Central memory CD4-positive, alpha-beta T cell (primary cell): ENCODE measurements at regions not wholly inside any gene's neighbourhood (a gene's known extent, or its start where the extent isn't known, plus 50 kb on each side); places are given as distances from the start of the nearest gene placed in this dataset.

Source experiments
- DNase-seq: peaks from one replicate; pipeline ENCODE4 v3.0.0; 2022

DNA sequence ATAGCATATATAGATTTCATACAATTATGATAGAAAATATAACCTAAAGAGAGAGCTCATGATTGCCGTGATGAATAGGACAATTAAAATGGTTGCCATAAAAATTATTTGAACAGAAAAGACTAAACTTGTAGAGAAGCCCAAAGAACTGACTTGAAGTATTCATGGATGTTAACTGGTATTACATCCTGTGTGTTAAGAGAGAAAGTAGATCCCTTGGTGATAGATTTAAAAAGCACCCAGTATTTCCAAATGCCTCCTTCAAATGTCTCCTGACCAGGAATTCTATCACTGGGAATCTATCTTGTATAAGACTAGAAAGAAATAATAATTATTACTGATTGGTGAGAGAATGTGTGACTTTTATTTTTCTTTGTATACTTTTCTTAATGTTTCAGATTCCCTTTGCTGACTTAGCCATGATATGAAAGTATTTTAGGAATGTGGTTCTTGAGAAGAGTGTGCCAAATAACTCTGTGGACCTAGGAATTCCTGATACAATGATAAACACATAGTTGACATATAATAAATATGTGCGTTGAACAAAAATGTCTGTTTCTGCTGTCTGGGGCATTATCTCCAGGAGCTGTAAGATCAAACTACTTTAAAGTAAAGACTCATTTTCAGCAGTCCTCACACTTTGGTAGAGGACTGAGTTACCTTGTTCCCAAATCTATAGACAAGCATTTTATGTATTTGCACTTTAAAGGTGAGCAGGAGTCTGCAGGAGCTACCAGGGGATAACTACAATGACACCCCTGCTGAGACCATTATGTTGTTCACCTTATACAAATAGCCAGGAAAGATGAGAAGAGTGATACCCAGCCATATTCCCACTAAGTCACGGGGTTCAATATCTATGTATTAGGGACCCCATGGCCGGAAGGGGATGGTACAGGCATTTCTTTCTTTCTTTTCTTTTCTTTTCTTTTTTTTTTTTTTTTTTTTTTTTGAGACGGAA lies 211.1 kb upstream of the TLE4 start:
- DNase-seq: no peak

DNA sequence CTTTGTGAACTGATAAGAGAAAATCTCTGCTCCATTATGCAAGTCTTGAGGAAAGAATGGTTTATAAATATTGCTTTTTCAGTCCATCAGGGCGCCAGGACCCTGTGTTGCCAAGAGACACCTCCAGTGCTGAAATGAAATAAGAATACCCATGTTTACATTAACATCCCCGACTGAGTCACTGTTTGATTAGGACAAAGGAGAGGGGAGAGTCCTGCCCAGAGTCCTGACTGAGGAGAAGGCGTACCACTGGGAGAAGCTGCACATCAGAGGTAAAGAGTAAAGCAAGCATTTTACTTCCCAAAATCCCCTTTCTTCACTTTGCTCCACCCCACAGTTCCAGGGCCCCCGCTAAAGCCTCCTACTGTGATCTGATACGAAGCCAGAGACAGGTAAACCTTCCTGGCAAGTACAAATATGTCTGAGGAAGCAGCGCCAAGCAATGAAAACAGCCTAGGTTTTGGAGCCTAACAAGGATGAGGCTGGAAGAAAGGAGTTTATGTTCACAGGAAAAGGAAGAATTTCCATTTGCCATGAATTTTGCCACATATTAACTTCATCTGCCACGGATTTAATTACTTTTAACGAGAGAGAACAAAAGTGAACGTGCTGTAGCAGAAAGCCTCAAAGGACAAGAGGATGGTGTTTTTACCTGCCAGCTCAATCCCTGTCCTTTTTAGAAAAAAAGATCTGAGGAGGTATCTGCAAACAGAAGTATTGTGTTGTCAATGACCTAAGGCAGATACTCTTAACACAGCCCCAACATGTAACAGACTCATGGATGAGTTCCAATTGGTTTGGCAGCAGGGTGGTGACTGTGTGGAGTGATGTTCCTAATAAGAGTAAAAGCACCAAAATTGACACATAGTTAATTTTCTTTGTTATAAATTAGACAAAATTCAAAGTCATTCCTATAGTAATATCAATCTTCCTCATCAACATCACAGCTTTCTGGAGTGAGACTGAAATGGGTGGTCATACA lies 209.4 kb upstream of the TLE4 start:
- no peak for DNase-seq

- no peak for DNase-seq
These were observed 202.1 kb upstream of the TLE4 start for GRCh38 chr9:79369676-79370075.

DNA sequence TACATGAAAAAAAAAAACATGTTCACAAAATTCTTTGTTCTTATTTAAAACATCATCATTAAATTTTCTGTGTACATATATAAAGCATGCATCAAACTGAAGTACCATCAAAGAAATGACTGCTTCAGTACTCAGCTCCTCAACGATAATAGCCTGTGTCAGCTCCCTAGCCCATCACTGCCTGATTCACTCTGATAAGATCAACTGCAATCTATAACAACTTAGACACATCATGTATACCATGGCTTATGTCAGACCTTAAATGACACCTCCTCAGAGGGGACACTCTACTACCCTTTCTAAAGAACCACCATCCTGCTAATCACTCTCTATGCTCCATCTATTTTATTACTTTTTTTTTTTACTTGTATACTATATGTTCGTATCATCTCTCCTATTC lies 200.5 kb upstream of the TLE4 start:
- DNase-seq: no peak

DNA sequence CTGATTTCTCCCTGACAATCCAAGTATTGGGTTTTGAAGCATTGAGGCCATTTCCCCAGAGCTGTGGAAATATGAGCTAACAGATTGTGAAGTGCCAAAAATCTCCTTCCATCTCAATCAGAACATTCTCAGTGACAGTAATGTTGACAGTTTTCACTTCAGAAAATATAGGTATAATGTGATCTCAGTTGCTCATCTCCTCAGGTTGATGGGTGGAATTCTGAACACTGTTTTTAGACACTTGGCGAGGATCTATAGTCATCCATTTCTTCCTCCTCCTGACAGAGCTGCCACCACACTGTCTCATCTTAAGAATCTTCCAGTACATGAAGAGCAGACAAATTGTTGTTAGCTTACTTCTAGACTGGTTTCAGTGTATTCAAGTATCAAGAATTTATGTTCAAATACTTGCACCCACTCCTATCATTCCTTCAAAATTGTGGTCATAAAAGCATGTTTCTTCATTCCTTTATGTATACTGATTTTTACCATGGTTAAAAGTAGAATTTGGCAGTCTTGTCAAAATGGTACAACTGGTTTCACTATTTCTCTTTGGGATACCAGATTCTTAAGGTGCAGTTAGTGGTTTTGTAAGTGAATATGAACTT lies 199.7 kb upstream of the TLE4 start:
- no peak for DNase-seq

GRCh38 chr9:79377339-79377855 lies 194.4 kb upstream of the TLE4 start:
- no peak for DNase-seq

DNA sequence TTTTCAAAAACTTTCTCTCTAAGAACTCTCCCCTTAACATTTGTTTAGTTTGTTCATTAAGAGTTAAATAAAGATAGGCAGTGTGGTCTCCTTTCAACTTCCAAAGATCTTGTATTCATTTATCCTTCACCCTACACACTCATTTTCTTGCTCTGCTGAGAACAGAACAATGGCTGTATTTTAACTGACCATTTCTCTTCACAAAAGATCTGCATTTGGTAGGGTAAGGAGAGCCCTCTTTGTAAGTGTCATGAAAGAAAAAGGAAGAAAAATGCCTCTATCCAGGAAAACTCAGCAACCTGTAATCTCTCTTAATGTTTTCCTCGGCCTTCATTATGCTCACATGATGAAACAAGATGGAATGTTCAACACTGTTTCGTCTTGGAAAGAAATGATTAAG lies 193.7 kb upstream of the TLE4 start:
- DNase-seq: no peak

DNA sequence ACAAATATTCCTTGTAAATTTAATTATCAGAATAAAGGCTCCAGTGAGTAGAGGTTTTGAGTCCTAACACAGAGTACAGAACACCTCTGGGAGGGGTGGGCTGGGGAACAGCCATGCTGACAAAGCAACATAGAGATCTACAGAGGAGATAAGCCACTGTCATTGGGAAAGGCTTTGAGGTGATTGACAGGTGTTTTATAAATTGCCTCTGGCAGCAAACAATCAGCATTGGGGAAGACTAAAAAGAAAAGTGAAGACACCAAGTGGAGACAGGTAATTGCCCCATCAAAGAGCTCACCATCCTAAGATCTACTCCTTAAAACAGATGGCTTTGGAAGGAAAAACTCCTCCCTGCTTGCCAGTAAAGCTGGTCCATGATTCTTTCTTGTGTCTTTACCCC lies 189.7 kb upstream of the TLE4 start:
- no peak for DNase-seq

DNA sequence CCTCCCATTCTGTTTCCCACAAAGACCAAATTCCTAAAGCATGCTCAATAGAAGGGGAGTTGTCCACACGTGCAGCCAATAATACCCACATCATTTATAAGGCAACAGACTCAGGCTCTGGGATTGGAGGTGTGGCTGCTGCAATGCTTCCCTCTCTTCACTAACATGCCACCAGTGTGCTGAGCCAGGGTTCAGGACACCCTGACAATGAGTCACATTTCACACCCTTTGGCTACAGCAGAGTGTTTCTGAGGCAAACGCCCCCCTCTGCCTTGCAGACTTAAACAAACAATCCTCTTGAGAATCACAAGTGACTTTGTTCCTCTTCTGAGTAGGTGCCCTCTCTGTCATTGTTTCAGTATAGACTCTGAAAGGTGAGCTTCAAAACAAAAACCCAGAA lies 189.3 kb upstream of the TLE4 start:
- no peak for DNase-seq

DNA sequence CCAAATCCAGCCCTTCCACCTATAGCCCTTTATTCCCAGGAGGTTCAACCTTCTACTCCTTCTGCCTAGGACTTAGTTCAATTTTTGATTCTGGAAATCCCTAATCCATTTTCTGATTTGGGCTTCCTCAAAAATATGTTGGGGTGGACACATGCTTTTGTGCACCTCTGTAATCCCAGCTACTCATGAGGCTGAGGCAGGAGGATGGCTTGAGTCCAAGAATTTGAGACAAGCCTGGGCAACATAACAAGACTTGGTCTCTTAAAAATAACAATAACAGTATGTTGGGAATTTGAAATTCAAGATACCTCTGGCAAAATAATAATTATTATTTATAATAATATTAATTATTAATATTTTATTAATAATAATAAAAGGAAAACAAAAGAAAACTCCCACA lies 188.7 kb upstream of the TLE4 start:
- no peak for DNase-seq

DNA sequence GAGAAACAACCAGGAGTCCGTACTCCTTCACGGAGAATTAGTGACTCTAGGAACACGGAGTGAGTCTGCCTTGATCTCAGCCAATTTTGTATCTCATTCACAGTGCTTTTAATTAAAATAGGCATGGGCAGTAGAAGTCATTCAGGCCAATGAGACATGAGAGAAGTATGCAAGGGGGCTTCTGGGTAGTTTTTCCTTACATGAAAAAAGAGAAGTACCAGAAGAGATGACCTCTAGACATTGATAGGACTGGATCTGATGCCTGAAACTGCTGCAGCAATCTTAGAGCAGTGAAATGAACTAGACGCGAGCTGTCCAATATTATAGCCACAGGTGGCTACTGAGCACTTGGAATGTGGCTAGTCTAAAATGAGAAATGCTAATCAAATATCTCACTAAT lies 187.7 kb upstream of the TLE4 start:
- no peak for DNase-seq

DNA sequence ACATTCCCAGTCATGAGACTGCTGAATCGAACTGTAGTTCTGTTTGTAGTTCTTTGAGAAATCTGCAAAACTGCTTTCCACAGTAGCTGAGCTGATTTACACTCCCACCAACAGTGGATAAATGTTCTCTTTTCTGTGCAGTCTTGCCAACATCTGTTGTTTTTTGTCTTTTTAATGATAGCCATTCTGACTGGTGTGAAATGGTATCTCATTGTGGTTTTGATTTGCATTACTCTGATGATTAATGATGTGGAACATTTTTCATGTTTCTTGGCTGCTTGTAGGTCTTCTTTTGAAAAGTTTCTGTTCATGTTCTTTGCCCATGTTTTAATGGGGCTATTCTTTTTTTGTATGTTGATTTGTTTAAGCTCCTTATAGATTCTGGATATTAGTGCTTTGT lies 187.3 kb upstream of the TLE4 start:
- DNase-seq: no peak

DNA sequence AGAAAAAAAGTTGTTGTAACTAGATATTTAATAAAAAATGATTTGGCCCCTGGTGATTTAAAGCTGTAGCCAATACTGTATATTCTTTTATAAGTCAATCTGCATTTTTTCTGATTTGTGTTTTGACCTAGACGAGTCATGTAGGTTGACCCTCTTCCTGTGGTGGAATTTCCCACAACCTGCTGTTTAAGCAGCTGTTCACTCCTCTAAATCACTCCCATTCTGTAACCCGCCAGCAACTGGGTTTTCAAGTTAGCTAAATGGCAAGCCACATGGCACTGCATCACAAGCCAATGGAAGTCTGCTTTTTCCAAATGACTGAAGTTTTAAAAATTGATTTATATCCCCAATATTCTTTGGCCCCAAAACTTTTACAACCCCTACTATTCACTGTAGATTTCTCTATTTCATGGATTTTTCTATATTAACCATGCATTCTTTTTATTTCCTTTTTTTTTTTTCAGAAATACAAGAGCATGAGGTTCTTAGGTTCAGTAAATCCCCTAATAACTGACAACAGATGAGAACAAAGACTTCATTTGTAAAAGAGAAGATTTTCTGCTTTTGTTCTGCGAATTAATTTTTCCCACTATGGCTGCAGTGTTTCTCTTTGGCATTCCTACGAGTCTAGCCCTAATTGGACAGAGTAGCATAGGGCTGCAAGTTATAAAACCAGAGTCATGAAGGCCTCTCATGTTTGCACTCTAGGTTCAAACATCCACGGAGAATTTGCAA lies 184.5 kb upstream of the TLE4 start:
- DNase-seq: no peak

DNA sequence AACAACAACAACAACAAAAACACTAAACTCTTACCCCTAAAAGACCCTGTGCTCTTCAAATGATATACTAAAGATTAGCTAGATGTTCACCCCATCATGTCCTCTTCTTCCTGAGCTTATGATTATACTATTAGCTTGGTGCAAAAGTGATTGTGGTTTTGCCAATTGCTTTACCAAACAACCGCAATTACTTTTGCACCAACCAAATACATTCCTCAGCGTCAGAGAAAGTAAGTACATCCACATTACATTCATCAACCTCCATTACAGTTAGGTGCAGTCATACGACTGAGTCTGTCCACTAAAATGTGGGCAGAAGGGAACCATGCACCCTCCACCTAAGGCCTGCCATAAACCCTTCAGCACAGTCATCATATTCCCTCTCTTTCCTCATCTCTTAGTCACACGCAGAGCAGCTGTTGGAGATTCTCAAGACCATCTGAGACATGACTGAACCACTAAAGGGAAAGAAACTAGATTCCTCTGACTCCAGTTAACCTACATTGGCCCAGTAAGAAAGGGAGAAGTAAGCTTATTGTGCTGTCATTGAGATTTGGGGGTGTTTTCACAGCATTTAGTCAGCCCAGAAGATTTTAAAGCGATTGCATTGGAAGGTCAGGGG lies 181.6 kb upstream of the TLE4 start:
- DNase-seq: no peak

GRCh38 chr9:79390781-79391770 lies 180.7 kb upstream of the TLE4 start:
- DNase-seq: no peak

DNA sequence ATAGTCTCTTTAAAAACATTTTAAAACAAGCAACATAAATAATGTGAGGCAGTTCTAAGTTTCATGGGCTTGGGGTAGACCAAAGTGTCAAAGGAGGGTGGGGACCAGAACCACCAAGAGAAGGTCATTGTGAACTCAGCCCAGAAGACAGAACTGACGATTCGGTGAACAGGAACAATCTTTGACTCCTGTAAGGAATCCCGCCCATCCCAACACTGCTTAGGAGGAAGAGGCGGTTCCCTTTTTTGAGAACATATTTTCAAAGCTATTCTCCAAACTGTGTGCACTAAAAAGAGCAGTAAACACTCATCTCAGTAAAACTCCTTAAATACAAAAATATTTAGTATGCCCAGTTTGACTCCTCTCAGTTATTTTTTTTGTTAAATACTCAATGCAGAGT lies 176.5 kb upstream of the TLE4 start:
- no peak for DNase-seq

DNA sequence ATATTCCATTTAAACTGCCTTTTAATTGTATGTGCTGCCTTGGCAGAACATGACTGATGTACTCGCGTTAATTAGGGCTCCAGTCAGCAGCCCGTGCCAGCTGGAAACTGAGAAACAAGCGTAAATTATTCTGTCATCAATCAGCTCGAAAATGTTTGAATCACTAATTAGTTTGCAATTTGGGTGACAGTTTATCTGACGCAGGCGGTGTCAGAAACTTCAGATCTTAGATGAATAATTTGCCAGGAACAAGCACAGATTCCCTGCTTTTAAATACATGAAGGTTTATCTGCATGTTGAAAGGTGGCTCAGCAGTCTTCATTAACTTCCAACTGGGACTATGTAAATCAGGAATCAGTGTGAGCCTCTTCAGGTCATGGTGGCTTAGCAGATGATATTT lies 176.0 kb upstream of the TLE4 start:
- DNase-seq: no peak

- DNase-seq: no peak
These were observed 175.6 kb upstream of the TLE4 start for GRCh38 chr9:79396168-79396567.

DNA sequence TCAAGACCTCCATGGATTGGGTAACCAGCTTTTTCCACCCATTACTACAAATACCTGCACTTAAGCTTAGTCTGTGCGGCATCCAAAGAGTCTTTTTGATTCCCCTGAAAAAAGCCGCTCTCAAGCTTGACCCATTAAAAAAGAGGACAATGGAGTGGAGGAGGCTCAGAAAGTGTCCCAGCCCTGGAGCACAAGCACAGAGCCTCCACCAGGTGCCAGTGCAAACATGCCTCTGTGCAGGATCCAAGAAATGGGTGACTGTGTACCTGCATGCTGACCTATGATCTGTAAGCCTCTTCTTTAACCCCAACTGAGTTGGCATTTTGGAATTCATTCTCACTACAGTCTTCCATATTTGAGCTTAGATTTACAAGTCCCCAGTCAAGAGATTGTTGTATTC lies 168.3 kb upstream of the TLE4 start:
- no peak for DNase-seq

- DNase-seq: no peak
These were observed 163.6 kb upstream of the TLE4 start for GRCh38 chr9:79408200-79408599.

- no peak for DNase-seq
These were observed 163.1 kb upstream of the TLE4 start for GRCh38 chr9:79408617-79409016.
